GM19463 (cell line): ENCODE measurements at regions not wholly inside any gene's neighbourhood (a gene's known extent, or its start where the extent isn't known, plus 50 kb on each side); places are given as distances from the start of the nearest gene placed in this dataset.
"Not testable (repeated sequence)": the region's sequence is repeated elsewhere in the genome, so short reads cannot be mapped to it uniquely, and the experiment has no call there.

Experiments
- ATAC-seq: cut with Tn5 transposase; IDR thresholded peaks from one replicate; pipeline ENCODE4 v1.9.1; 2021; ENCODE audit warnings: mild to moderate bottlenecking, moderate library complexity; ENCODE audit not compliant: unreplicated experiment

DNA sequence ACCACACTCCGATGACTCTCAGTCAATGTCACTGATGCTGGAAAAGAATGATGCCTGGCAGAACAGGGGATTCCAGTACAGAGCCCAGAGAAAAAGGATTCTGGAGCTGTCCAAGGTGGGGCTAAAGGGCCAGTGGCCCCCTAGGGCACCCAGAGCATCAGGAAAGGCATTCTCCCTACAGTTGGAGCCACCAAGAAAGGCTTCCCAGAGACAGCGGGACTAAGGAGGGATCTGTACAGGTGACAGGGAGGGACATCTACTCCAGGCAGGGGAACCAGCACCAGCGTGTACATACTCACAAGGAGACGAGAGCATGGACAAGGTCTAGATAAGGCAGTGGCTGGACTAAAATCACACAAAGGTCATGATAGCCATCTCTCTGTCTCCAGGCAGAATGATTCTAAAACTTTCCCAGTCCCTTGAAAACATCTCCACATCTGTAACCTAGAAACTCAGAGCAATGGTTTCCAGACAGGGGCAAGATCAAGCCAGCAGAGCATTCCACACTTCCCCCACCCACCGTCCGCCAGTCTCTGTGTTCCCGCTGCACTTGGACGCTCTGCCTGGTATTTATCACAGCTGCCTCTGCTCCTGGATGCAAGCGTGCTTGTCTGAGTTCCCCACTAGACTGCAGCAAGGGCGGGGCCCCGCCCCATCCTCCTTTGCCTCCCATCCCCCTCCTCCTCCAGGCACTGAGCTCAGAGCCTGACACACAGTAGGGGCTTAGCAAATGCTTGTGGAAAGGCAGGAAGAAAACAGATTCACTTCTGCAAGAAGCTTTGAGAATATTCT lies 111.6 kb upstream of the ZC3H12A start:
- ATAC-seq, result no peak

DNA sequence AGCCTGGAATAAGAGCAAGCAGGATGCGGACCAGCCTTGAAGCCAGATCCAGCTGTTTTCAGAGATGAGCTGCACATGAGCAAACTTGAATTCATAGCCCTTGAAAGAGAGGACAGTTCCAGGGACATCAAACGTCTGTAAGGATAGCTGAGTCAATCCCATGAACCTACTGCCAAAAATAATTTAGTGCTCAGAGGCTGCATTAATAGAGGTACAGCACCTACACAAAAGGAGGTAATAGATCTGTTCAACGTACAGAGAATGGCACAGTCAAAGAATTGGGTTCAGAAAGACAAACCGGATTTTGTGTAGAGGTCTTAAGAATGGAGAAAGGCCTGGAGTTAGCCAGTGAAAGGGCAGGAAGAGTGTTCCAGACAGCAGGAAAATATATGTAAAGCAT lies 110.8 kb upstream of the ZC3H12A start:
- no peak for ATAC-seq

DNA sequence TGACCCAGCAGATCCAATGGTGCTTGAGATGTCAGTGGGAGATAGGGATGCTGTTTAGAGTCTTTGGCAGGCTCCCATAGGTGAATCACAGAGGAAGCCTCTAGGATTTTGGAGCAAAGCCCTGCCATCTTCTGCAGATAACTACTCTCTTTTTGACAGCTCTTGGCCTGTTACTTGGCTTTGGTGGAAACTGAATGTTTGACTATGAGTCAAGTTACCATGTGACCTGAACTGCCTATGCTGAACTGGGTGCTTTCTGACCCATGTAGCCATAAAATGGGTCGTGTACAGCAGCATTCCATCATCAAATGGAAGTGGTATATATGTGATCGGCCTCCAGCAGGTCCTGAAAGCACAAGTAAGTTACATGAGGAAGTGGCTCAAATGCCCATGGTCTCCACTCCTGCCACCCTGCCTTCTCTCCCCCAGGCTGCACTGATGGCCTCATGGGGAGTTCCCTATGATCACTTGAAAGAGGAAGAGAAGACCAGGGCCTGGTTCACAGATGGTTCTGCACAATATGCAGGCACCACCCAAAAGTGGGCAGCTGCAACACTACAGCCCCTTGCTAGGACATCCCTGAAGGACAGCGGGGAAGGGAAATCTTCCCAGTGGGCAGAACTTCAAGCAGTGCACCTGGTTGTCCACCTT lies 105.6 kb upstream of the ZC3H12A start:
- ATAC-seq, result not testable (repeated sequence)

DNA sequence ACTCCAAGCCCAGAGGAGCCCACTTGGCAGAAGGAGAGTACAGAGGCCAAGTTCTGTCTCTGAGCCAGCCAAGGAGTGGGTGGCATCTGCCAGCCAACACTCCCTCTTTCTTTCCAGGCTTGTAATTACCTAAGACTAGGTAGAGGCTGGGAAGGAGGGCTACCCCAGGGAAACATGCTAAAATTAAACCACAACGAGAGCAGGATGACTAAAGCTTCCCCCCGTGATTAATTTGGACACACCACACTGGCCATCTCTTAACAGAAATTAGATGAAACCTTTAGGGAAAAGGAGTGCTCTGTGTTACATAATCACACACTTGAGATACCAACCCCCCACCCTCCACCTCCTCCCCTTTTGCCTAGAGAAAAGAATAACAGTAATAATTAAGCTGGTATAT lies 102.1 kb upstream of the ZC3H12A start:
- no peak for ATAC-seq

DNA sequence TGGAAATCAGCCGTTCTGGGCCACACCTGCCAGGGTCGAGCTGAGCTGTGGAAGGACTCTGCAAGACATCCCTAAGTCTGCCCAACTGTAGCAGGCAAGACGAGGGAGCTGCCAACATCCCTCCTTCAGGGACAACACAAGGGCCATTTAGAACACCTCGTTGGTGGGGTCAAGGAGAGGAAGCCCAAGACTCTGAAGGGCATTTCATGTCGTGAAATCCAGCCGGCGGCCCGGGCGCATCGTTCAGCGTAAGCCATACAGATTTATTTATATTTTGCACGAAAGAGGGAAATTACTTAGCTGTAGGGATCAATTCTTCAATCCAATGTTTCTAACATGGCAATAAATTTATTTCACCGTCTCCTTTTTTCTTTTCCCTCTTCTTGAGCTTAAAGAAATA lies 101.7 kb upstream of the ZC3H12A start:
- ATAC-seq, result no peak

DNA sequence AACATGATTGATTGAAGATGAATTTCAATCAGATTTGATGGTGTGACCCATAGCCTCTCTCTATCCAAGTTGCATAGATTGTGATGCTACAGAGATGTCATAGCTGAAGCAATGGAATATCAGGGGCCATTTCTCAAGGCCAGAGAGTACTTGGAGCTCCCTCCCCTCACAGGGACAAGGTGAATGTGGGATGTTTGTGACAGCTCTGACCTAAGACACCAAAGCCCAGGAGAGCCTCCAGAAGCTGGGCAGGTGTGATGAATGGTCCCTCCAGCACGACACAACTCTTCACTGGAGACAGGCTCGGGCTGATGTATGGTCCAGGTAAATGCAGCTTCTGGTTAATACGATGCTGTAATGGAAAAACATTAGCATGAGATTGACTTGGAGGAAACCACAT lies 101.0 kb upstream of the ZC3H12A start:
- ATAC-seq, result no peak

DNA sequence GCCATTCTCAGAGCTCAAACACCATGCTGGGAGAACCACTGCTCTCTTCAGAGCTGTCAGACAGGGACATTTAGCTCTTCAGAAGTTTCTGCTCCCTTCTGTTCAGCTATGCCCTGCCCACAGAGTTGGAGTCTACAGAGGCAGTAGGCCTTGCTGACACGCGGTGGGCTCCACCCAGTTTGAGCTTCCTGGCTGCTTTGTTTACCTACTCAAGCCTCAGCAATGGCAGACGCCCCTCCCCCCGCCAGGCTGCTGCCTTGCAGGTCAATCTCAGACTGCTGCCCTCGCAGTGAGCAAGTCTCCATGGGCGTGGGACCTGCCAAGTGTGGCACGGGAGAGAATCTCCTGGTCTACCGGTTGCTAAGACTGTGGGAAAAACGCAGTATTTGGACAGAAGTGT lies 93.8 kb upstream of the ZC3H12A start:
- ATAC-seq, result not testable (repeated sequence)

DNA sequence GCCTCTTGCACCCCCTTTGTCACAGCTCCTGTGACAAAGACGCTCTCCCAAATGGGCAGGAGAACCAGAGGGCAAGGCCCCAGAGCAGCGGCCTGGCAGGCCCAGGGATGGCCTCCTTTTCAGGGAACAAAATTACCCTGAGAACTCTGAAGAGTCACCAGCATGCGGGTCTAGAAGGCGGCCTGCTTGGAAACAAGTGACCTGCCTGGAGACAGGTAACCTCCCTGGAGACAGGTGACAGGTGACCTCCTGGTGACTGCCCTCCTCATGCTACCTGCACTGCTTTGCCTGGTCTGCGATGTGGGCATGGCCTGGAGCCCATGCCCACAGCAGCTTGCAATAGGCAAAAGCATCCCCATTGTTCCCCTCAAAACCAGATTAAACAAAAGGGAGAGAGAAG lies 86.5 kb upstream of the ZC3H12A start:
- no peak for ATAC-seq

DNA sequence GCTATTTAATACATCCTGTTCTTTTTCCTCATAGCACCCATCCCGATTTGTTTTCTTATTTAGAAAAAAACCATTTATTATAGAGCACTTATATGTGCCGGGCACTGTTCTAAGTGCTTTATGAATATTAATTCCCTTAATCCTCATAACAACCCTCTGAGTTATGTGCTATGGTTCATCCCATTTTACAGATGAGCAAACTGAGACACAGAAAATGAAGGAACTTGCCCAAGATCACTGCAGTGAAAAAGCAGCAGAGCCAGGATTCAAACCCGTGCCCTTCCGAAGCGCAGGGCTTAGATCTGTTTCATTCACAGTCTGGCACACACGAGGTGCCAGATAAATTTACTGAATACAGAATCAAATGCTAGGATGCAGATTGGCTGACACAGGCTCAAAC lies 85.1 kb upstream of the ZC3H12A start:
- no peak for ATAC-seq

DNA sequence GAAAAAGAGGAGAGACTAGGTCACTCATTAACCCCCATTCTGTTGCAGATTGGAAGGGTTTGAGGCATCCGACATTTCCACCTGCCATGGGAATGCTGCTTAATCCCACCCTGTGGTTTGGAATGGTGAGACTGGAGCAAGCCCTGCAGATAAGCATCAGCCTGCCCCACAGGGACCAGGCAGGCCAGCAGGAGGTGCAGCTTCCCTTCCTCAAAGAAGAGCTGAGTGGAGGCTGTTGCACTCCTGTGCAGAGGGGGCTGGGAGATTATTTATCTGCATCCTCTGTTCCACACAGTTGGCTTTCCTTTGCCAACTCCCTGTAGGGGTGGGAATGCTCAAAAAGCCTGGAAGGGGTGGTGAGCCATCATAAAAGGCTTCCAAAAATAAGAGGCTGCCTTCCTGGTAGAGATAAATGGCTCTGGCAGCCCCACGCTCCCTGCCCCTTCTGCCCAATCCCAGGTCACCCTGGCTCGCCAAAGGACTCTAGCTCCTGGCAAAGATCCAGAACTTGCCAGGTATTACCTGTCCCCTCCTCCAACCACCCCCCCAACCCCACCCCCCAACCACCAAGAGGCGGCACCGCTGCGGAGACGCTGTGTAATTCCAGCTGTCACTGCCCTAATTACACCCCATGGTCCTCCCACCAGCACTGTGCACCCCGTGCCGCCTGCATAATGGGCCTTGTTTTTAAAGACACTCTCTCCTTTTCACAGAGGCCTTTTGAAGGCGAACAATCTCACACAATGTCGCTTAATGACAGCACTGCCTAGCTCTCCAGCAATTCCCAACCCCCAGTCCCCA lies 83.0 kb upstream of the ZC3H12A start:
- no peak for ATAC-seq

DNA sequence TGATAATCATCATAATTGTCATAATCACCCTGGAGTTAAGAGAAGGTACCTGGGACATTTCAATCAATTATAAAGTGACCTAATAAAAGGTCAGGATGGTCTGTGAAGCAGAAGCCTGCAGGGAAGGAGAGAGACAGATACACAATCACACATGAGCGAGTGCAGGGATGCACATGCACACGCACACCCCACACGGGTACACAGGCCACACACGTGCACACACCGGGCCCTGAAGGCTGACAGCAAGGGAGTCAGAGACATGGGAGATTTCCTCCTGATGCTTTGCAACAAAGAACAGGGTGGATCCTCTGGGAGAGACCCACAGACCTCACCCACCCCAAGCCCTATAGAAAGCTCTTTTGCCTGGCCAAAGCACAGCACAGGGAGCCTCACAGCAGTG lies 82.3 kb upstream of the ZC3H12A start:
- no peak for ATAC-seq

DNA sequence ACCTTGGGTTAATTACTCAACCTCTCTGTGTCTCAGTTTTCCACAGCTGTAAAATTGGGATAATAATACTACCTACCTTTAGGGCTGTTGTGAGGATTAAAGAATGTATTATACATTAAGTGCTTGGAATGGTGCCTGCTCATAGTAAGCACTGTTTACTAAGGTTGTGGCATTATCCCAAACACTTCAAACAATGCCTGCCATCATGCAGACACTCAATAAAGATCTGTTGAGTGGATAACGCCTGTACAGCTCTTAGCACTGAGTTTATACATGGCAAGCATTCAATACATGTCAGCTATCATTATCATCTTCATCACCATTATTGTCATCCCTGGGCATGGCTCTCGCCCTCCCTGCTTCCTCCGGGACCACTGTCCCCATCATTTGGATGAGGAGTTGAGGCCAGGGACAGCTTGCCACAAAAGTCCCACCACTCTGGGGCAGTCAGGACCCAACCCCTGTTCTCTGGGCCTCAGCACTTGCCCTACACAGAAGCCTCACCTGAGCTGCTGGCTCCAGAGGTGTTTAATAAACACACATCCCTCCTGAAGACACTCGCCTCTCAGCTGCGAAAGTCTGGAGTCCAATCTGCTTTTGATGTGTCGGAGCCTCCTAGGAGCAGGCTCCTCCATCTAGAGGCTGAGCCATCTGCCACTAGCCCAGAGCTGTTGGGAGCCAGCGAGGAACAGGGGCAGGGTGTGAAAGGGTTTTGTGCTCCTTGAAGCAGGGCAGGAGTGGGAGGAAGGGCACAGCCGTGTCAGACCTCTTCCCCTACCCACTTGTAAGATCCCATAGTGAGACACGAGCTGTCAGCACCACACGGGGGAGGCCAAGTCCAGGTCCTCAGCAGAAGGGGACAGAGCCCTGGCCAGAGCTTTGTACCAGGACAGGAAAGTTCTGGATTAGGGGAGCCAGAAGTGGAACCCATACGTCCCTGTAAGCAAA lies 80.9 kb upstream of the ZC3H12A start:
- no peak for ATAC-seq

DNA sequence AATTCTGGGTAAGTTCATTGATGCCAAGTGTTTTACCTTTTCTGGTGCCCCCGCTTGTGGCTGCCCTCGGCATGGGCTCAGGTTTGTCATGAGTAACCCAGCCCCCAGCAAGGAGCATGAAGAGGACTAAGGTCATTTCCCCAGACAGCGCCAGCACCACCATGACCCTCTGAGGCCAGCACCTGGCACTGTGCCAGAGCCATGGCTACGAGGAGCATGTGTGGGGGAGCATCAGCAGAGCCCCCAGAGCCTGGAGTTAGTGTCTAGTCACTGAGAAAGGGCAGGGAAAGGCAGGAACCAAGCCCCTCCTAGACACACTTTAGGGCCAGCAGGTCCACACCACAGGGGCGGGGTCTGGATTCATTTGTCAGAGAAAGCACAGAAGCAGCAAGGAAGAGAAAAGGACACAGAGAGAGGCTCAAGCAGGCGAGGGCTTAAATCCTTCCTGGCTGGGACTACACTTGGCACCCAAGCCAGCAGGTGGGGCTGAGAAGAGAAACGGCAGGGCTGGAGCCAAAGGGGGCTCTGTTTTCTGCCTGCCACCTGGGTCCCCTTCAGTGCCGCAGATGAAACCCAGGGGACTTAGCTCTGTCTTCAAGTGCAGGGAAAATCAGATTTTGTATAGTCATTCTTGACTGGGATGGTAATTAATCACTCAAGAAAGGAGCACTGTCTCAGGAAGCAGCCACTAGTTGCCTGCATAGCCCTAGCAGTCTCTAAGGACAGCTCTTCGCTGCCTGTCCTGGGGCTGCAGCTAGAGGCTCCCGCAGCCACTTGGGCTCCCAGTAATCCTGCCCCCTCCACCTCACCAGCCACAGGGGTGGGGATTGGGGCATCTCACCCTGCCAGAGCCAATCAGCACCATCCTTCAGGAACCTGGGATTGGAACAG lies 79.6 kb upstream of the ZC3H12A start:
- ATAC-seq, result no peak

DNA sequence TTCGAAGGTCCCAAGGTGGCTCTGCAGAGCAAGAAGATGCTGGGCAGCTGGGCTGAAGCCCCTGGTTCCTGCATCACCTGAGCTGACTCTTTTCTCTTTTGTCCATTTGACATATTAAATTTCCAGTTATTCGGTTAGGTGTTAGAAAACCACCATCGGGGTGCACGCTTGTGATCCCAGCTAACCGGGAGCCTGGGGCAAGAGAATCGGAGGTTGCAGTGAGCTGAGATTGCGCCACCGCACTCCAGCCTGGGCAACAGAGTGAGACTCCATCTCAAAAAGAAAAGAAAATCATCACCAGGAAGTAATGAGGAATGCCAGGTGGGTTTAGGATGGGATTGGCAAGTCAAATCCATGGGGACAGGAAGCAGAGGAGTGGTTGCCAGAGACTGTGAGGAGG lies 76.3 kb upstream of the ZC3H12A start:
- ATAC-seq, result no peak

DNA sequence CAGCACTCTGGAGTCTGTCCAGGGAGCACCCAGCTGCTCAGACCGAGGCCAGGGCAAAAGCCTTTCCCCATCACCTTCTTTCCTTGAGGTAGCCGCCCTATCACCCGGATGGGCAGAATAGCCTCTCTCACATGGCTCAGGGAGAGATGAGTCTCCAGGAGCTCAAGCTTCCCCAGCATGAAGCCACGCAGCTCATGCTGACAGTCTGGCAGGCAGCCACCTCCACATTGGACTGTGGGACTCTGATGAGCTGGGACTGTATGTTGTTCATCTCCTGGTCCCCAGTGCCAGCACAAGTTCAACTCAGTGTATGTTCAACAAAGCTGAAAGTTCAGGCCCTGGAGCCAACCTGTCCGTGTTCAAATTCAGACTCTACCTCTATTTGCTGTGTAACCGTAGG lies 75.2 kb upstream of the ZC3H12A start:
- no peak for ATAC-seq

DNA sequence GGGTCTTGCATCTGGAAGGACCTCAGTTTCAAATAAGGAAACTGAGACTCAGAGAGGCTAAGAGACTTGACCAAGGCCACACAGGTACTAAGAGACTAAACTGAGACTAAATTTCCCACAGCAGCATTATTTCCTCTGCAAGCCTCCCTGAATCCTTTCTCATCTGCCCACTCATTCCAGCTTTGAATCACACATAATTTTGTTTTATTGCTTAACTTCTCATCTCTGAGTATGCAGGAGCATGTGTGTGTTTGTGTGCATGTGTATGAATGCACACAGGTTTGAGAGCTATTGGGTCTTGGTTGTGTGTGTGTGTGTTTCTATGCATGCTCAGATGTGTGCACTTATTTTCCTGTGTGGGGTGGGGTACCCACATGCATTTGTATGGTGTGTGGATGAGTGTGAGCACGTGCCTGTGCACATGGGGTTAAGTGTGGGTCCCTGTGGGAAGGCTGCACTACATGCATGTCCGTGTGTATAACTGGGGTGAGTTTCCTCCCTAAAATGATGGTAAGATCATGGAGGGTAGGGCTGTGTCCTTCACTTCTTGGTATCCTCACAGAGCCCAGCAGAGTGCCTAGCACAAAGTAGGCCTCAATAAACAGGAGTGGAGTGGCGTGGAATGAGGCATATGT lies 74.4 kb upstream of the ZC3H12A start:
- ATAC-seq, result no peak

DNA sequence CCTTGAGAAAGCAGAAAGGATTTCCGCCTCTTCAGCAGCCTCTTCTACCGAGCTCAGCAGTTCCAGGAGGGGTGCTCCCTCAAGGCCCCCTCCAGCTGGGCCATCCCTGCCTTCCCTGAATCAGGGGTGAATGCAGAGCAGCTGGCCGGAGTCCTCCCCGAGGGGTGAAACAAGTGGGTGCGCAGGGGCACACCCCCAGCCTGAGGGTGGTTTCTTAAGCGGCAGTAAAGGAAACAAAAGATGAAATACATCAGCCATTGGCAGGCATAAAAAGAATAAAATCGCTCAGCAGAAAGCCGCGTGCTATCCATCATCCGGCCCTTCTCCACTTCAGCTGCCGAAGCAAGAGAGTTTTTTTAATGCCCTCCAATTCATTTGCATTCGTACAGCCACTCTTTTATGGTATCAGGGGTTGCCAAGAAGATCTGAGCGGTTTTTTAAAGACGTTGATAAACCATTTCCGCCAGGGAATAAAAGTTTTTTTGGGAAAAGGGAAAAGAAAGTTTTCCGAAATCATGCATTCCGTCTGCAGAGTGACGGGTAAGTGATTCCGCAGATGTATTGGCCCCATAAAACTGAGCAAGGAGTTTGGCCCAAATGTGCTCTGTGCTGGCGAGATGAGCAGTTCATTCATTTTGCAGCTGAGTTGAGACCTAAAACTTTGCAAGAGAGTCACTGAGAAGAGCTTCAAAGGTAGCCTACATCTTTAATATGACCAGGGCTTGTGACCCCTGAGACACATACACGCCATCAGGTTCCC lies 73.7 kb upstream of the ZC3H12A start:
- ATAC-seq, result no peak

DNA sequence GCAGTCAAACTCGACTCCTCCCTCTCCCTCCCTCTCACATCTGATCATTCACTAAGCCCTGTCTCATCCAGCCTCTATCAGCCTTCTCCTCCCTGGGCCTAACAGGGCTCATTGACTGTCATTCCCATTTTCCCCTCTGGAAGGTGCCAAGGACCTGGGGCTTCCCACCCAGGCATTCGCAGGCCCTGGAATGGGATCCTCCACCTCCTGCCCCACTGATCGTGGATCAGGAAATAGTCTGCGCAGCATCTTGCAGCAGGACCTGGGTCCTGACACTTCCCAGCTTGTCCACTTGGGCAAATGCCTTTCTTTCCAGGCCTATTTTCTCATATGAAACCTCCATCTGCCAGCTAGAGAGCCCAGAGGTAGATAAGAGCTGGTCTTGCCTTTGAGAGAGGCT lies 71.2 kb upstream of the ZC3H12A start:
- no peak for ATAC-seq

DNA sequence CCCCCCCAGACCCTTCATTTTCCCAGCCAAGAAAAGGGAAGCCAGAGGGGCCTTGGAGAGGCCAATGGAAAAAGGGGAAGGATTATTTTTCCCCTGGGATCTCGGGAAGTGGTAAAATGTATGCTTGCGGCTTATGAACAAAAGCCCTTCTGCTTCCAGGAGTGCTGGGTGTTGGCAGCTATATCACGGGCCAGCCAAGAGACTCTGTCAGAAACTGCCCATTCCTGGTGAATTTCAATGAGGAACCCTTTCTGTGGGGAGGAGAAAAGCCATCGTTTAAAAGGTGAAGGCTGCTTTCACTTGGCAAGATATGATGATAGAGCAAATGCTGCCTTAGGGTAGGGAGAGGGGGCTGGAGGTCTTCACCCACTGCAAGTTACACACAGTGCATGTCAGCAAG lies 69.7 kb upstream of the ZC3H12A start:
- ATAC-seq, result no peak
